ENCODE measurements at regions not wholly inside any gene's neighbourhood (a gene's known extent, or its start where the extent isn't known, plus 50 kb on each side); places are given as distances from the start of the nearest gene placed in this dataset.

- TF ChIP-seq POLR2A (IDR thresholded peaks at IDR 0.05; ENCODE audit: low read depth): no peak
- TF ChIP-seq CTCF (IDR thresholded peaks at IDR 0.05): no peak
Observed at GRCh38 chr14:95456281-95456680, 60.2 kb downstream of the SYNE3 start.
